IMR-90 (cell line): ENCODE measurements at regions not wholly inside any gene's neighbourhood (a gene's known extent, or its start where the extent isn't known, plus 50 kb on each side); places are given as distances from the start of the nearest gene placed in this dataset.

Source experiments
- BHLHE40 ChIP-seq: fragments of 150-350 bp; IDR thresholded peaks from 2 replicates; pipeline ENCODE4 v1.6.1; 2016; ENCODE audit warnings: mild to moderate bottlenecking, low read depth, low read length
- CEBPB ChIP-seq: IDR thresholded peaks from 2 replicates; pipeline ENCODE4 v1.6.1; 2012; ENCODE audit warnings: low read depth, low read length, improper control_type of control experiment
- TF ChIP-seq, protein P1 (sequence below): conservative IDR thresholded peaks from 2 replicates; pipeline ENCODE4 v1.5.1; 2012; ENCODE audit warnings: mild to moderate bottlenecking, low read depth, low read length, improper control_type of control experiment

DNA sequence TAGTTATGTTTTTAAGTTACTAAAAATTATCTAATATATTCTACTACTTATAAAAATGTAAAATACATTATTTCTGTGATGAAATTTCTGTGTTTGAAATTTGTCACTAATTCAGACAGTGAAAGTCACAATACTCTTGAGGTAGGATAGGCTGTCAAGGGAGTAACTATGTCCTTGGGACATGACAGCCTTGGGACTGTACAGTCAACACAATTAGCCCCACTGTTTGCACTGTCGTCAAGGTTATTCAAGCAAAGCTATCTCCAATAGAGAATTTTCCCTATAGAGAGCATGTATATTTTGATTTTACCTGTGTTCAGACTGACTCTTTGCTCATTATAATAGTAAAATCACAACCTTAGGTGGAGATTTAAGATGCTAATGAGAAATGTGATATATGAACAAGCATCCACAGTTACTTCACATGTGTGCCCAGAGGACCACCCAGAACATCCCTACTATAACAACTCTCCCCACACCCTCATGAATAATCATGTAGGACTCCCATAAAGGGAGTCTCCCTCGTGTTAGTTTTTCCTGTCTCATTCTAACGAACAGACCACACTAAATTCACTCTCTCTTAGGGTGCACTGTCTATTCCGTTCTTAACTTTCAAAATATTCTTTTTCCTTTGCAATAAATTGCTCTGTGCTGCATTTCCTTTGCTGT, 1476.3 kb upstream of the CADM2 start:
- TF ChIP-seq, protein P1, sequence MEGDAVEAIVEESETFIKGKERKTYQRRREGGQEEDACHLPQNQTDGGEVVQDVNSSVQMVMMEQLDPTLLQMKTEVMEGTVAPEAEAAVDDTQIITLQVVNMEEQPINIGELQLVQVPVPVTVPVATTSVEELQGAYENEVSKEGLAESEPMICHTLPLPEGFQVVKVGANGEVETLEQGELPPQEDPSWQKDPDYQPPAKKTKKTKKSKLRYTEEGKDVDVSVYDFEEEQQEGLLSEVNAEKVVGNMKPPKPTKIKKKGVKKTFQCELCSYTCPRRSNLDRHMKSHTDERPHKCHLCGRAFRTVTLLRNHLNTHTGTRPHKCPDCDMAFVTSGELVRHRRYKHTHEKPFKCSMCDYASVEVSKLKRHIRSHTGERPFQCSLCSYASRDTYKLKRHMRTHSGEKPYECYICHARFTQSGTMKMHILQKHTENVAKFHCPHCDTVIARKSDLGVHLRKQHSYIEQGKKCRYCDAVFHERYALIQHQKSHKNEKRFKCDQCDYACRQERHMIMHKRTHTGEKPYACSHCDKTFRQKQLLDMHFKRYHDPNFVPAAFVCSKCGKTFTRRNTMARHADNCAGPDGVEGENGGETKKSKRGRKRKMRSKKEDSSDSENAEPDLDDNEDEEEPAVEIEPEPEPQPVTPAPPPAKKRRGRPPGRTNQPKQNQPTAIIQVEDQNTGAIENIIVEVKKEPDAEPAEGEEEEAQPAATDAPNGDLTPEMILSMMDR, result no peak
- TF ChIP-seq CEBPB (no peak), BHLHE40 (no peak)
